ENCODE measurements at regions not wholly inside any gene's neighbourhood (a gene's known extent, or its start where the extent isn't known, plus 50 kb on each side); places are given as distances from the start of the nearest gene placed in this dataset.

- TF ChIP-seq CHD7 (IDR thresholded peaks at IDR 0.05; ENCODE audit: insufficient replicate concordance, low read length) (no peak), HDAC2 (IDR thresholded peaks at IDR 0.05; ENCODE audit: borderline replicate concordance in 1 of 2, low read depth in 2 of 2, low read length in 2 of 2) (no peak), FOSL1 (IDR thresholded peaks at IDR 0.05; ENCODE audit: insufficient read depth, low read depth, low read length) (no peak), SIX5 (IDR thresholded peaks at IDR 0.05; ENCODE audit: low read depth, low read length) (no peak), CREB1 (IDR thresholded peaks at IDR 0.05) (no peak), HDAC6 (IDR thresholded peaks at IDR 0.05; ENCODE audit: low read depth, low read length) (no peak), TBP (IDR thresholded peaks at IDR 0.05; ENCODE audit: low read depth, low read length) (no peak), NANOG (IDR thresholded peaks at IDR 0.05; ENCODE audit: insufficient read depth, low read depth, low read length, poor library complexity, severe bottlenecking) (no peak), POLR2AphosphoS5 (IDR thresholded peaks at IDR 0.05; ENCODE audit: low read depth, low read length) (no peak), TCF12 (IDR thresholded peaks at IDR 0.05; ENCODE audit: low read depth, low read length) (no peak), EP300 (IDR thresholded peaks at IDR 0.05; ENCODE audit: borderline replicate concordance in 1 of 2, low read depth in 2 of 2, low read length in 2 of 2) (no peak), SIN3A (conservative IDR thresholded peaks at IDR 0.05 in 1 of 2, IDR thresholded peaks at IDR 0.05 in 1 of 2; ENCODE audit: low read depth in 1 of 2, low read length in 2 of 2) (no peak)
Observed at GRCh38 chr10:114709984-114710383, 51.9 kb upstream of the ABLIM1 start (continued).
